ENCODE measurements at regions not wholly inside any gene's neighbourhood (a gene's known extent, or its start where the extent isn't known, plus 50 kb on each side); places are given as distances from the start of the nearest gene placed in this dataset.

DNA sequence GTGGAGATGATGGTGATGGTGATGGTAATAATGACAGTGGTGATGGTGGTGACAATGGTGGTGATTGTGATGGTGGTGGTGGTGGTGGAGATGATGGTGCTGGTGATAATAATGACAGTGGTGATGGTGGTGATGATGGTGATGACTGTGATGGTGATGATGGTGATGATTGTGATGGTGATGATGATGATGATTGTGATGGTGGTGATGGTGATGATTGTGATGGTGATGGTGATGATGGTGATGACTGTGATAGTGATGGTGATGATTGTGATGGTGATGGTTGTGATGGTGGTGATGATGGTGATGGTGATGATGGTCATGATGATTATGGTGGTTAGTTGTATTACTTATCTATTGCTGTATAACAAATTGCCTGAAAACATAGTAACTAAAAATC is 108.9 kb upstream of the NKX1-1 start:
- no peaks in the 10 kb centered on the region for H3K9me2 ChIP-seq (replicated peaks; ENCODE audit: insufficient read depth, low read length)
- no peak overlapping the region for H3K4me3 ChIP-seq (ENCODE audit: insufficient read depth, low read length, poor library complexity, severe bottlenecking)
- H3K9ac ChIP-seq (ENCODE audit: low read length) = no peak overlapping the region
- H2AFZ ChIP-seq (ENCODE audit: low read depth, low read length, severe bottlenecking) = no peak overlapping the region
- no peaks in the 10 kb centered on the region for H3F3A ChIP-seq (ENCODE audit: insufficient read depth)
- TF ChIP-seq EZH2phosphoT487 (conservative IDR thresholded peaks at IDR 0.05; ENCODE audit: low read length) (no peak), CTCF (IDR thresholded peaks at IDR 0.05; ENCODE audit: insufficient read depth, low read length, poor library complexity, severe bottlenecking) (no peak)
- H3K27ac ChIP-seq (ENCODE audit: low read depth, low read length) = no peak overlapping the region
- no peaks in the 10 kb centered on the region for H4K20me1 ChIP-seq (ENCODE audit: low read depth, low read length)
- H3K36me3 ChIP-seq (ENCODE audit: low read length) = no peaks in the 10 kb centered on the region
- no peaks in the 10 kb centered on the region for H3K27me3 ChIP-seq (ENCODE audit: low read length)
- no peak overlapping the region for H3K4me2 ChIP-seq (ENCODE audit: low read depth, low read length, poor library complexity, severe bottlenecking)
- 0 out of 2 replicates have a peak, but pooled peaks cover 9% of the 10 kb centered on the region for H3K9me3 ChIP-seq (ENCODE audit: insufficient read depth, low read length)
- no peaks in the 10 kb centered on the region for H3K79me2 ChIP-seq (ENCODE audit: insufficient read depth, low read length)

DNA sequence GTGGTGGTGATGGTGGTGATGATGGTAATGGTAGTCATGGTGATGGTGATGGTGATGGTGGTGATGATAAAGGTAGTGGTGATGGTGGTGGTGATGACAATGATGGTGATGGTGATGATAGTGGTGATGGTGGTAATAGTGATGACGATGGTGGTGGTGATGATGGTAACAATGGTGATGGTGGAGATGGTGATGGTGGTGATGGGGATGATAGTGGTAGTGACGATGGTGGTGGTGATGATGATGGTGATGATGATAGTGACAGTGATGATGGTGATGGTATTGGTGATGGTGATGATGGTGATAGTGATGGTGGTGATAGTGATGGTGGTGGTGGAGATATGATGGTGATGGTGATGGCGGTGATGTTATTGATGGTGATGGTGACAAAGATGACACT is 108.4 kb upstream of the NKX1-1 start:
- Histone ChIP-seq H3K4me3 (ENCODE audit: insufficient read depth, low read length, poor library complexity, severe bottlenecking) (no peak overlapping the region), H3K36me3 (ENCODE audit: low read length) (no peaks in the 10 kb centered on the region), H3F3A (ENCODE audit: insufficient read depth) (no peaks in the 10 kb centered on the region), H3K9ac (ENCODE audit: low read length) (no peak overlapping the region), H3K27ac (ENCODE audit: low read depth, low read length) (no peak overlapping the region), H2AFZ (ENCODE audit: low read depth, low read length, severe bottlenecking) (no peak overlapping the region), H3K9me2 (replicated peaks; ENCODE audit: insufficient read depth, low read length) (no peaks in the 10 kb centered on the region), H4K20me1 (ENCODE audit: low read depth, low read length) (no peaks in the 10 kb centered on the region), H3K9me3 (ENCODE audit: insufficient read depth, low read length) (0 out of 2 replicates have a peak, but pooled peaks cover 9% of the 10 kb centered on the region), H3K27me3 (ENCODE audit: low read length) (no peaks in the 10 kb centered on the region), H3K4me2 (ENCODE audit: low read depth, low read length, poor library complexity, severe bottlenecking) (no peak overlapping the region), H3K79me2 (ENCODE audit: insufficient read depth, low read length) (no peaks in the 10 kb centered on the region)
- TF ChIP-seq EZH2phosphoT487 (conservative IDR thresholded peaks at IDR 0.05; ENCODE audit: low read length) (no peak), CTCF (IDR thresholded peaks at IDR 0.05; ENCODE audit: insufficient read depth, low read length, poor library complexity, severe bottlenecking) (no peak)

GRCh38 chr4:1513936-1514483 is 107.8 kb upstream of the NKX1-1 start:
- H3K4me2 ChIP-seq (ENCODE audit: low read depth, low read length, poor library complexity, severe bottlenecking) = no peak overlapping the region
- H2AFZ ChIP-seq (ENCODE audit: low read depth, low read length, severe bottlenecking) = no peak overlapping the region
- H3F3A ChIP-seq (ENCODE audit: insufficient read depth) = no peaks in the 10 kb centered on the region
- H3K36me3 ChIP-seq (ENCODE audit: low read length) = no peaks in the 10 kb centered on the region
- H3K27ac ChIP-seq (ENCODE audit: low read depth, low read length) = no peak overlapping the region
- no peak overlapping the region for H3K4me3 ChIP-seq (ENCODE audit: insufficient read depth, low read length, poor library complexity, severe bottlenecking)
- no peaks in the 10 kb centered on the region for H3K9me2 ChIP-seq (replicated peaks; ENCODE audit: insufficient read depth, low read length)
- H3K9me3 ChIP-seq (ENCODE audit: insufficient read depth, low read length) = 0 out of 2 replicates have a peak, but pooled peaks cover 9% of the 10 kb centered on the region
- no peak overlapping the region for H3K9ac ChIP-seq (ENCODE audit: low read length)
- TF ChIP-seq EZH2phosphoT487 (conservative IDR thresholded peaks at IDR 0.05; ENCODE audit: low read length) (no peak), CTCF (IDR thresholded peaks at IDR 0.05; ENCODE audit: insufficient read depth, low read length, poor library complexity, severe bottlenecking) (no peak)
- no peaks in the 10 kb centered on the region for H3K79me2 ChIP-seq (ENCODE audit: insufficient read depth, low read length)
- no peaks in the 10 kb centered on the region for H3K27me3 ChIP-seq (ENCODE audit: low read length)
- H4K20me1 ChIP-seq (ENCODE audit: low read depth, low read length) = no peaks in the 10 kb centered on the region
